Fibroblast of peridontal ligament (primary cell): ENCODE measurements at regions not wholly inside any gene's neighbourhood (a gene's known extent, or its start where the extent isn't known, plus 50 kb on each side); places are given as distances from the start of the nearest gene placed in this dataset.

Experiments
- DNase-seq: peaks from one replicate; pipeline ENCODE4 v3.0.0-alpha.2; 2010; ENCODE audit errors: extremely low read depth

DNA sequence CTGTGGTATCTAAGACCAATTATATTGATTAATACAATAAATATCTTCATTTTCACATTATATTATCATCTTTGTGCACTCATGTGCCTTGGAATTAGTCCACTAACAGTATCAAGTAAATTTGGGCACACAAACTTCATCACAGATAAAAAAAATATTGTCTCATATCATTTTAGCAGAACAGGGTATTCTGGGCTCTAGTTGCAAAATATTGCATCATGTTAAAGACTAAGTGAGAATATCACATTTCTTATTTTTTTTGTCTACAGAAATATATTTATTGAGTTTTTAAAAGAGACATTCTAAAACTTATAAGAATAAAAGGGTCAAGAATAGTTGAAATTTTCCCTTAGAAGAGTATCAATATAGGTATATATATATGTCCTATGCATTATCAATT is 754.1 kb upstream of the MAN1A1 start:
- DNase-seq, result no peak

DNA sequence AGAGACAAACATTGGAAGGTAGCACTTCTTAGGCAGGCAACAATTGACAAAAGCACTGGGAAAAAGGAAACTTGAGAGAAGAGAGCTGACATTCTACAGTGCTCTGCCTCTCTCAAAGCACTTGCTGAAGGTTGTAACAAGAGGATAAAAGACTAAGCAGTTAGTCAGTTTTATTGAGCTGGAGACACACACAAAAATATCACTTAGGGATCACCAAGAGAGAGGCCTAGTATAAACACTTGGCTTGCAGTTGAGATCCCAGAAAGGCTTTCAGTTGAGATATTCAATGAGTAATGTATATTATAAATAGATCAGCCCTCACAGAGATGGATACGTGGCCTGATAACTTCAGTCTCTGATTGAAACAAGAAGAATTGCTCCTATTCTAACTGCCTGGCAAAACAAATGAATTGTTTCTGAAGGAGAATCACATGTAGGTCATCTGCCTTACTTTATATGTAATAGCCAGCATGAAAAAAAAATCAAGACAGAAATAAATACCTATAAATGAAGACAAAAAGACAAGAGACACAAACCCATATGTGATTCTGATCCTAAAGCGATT is 747.2 kb upstream of the MAN1A1 start:
- no peak for DNase-seq

- DNase-seq, result no peak
These were observed 733.6 kb upstream of the MAN1A1 start for GRCh38 chr6:120083186-120083585.

- DNase-seq, result no peak
These were observed 727.9 kb upstream of the MAN1A1 start for GRCh38 chr6:120077489-120077888.

- no peak for DNase-seq
These were observed 708.8 kb upstream of the MAN1A1 start for GRCh38 chr6:120058410-120058809.

DNA sequence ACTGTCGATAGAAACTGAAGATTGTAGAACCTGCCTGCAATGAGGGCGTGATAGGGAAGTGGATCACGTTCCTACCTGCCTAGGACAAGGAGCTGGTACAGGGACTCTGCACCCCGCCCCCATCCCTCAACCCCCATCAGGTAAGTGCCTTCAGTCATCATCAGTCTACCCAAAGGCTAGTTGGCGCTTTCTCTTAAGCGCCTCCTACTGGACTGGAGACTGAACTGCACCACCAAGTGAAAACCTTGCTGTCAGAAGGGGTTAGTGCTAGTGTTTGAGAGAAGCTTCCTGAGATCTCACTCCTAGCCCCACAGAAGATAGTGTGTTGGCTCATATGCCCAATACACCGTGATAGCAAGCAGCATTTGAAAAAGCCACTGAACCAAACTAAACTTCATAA is 706.5 kb upstream of the MAN1A1 start:
- no peak for DNase-seq

DNA sequence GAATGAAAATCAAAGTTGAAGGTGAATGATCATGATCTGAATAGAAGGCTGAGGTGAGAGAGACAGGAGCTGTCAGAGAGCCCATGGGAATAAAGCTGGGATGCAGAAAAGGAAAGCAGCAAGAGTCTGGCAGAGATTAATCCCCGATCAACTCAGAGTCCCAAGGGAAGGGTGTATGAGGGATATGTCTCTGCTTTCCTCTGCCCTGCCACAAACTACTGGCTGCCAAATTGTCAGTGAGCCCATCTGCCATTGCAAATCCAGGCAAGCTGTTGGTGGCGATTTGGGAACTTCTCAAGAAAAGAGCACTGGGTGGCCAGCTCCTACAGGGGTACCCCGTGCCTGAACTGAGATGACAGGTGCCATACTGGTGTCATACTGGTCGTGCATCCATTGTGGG is 705.5 kb upstream of the MAN1A1 start:
- DNase-seq, result no peak

- DNase-seq, result no peak
These were observed 690.1 kb upstream of the MAN1A1 start for GRCh38 chr6:120039664-120040063.

GRCh38 chr6:120031837-120032236 is 682.3 kb upstream of the MAN1A1 start:
- no peak for DNase-seq

DNA sequence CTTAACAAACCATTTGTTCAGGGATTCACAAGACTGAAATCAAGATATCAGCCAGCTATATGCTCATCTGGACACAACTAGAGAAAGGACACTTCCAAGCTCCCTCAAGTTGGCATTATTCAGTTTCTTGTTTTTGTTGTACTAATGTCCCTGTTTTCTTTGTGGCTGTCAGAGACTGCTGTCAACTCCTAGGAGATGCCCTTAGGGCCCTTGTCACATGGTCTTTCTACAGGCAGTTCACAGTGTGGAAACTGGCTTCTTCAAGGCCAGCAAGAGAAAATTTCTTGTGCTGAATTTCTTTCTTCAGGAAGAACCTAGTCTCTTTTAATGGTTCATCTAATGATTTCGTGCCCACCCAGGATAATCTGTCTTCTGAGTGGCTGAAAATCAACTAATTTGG is 677.2 kb upstream of the MAN1A1 start:
- no peak for DNase-seq

GRCh38 chr6:120010075-120010474 is 660.5 kb upstream of the MAN1A1 start:
- DNase-seq, result no peak

- no peak for DNase-seq
These were observed 655.9 kb upstream of the MAN1A1 start for GRCh38 chr6:120005292-120005976.

GRCh38 chr6:119986934-119987549 is 637.5 kb upstream of the MAN1A1 start:
- DNase-seq, result no peak

GRCh38 chr6:119985952-119986736 is 636.6 kb upstream of the MAN1A1 start:
- DNase-seq, result no peak

- no peak for DNase-seq
These were observed 631.2 kb upstream of the MAN1A1 start for GRCh38 chr6:119980802-119981201.

- DNase-seq, result peak; percentile 8
These were observed 630.3 kb upstream of the MAN1A1 start for GRCh38 chr6:119979862-119980261.

GRCh38 chr6:119978274-119978889 is 628.8 kb upstream of the MAN1A1 start:
- peak; percentile 59 for DNase-seq

DNA sequence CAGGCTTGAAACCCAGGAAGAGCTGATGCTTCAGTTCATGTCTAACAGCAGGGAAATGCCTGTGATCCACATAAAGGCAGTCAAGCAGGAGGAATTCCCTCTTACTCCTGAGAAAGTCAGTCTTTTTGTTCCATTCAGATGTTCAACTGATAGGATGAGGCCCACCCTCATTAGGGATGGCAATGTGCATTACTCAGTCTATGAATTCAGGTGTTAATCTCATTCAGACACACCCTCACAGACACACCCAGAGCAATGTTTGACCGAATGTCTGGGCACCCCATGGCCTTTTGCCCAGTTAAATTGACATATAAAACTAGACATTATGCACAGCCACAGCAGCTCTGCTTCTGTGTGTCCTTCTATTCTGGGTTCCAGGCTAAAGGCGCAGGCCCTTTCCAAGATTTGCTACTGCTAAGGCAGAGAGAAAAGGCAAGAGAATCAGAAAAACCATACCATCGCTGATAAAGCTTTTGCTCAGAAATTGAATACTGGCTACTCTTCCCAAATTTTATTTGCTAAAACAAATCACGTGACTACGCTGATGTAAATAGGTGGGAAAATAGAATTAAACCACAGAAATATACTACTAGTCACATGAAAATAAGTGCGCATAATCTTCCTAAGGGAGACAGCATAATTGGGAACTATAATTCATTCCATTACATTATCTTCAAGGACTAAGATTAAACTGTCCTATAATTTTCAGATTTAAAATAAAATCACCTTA is 625.0 kb upstream of the MAN1A1 start:
- no peak for DNase-seq

DNA sequence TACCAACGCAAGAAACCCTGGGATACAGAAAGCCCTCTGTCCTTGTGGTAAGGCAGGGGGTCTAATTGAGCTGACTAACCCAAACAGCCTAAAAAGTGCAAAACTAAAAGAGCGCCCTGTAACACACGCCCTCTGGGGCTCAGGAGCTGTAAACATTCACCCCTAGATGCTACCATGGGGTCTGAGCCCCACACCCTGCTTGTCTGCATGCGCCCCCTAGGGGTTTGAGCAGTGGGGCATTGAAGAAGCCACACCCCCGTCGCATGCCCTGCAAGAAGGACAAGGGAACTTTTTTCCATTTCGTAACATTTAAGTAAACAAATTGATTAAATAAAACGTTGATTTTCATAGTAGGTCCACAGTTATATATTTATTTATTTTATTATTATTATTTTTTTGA is 616.9 kb upstream of the MAN1A1 start:
- no peak for DNase-seq

DNA sequence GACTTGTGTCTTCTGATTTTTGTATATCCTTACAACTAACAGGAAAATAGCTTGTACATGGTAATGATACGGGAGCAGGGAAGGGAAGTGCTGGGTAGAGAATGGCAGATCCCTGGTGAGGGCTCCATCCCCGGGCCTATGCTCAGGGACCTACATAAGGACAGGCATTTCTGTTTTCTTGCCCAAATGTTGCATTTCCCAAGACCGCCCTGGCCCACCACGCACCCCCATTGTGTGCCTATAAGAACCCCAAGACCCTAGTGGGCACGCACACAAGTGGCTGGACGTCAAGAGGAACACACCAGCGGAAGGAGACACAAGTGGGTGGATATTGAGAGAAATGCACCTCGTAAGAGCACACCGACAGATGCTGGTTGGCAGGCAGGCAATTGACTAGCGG is 616.3 kb upstream of the MAN1A1 start:
- DNase-seq, result no peak

- DNase-seq, result no peak
These were observed 615.4 kb upstream of the MAN1A1 start for GRCh38 chr6:119965008-119965407.

GRCh38 chr6:119962505-119962904 is 612.9 kb upstream of the MAN1A1 start:
- DNase-seq, result no peak
